ENCODE measurements at regions not wholly inside any gene's neighbourhood (a gene's known extent, or its start where the extent isn't known, plus 50 kb on each side); places are given as distances from the start of the nearest gene placed in this dataset.

DNA sequence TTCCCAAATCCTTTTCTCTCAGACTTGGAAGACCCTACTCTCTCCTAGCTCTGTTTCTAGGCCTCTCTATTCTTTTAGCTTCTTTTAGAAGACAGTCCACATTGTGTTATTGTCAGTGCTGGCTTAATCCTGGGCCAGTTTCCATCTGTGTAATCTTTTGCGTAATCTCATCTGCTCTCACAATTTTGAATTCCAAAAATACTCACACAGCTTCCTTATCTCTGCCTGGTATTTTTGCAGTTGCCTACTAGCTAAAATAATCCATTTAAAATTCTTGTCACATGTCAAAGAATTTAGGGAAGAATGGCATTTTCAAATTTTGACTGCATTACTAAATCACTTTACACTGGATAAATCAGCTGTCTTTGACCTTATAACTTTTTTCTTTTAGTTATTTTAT is 200.6 kb upstream of the MEX3C start:
- DNase-seq (ENCODE audit: low read depth in 3 of 3): no peak

DNA sequence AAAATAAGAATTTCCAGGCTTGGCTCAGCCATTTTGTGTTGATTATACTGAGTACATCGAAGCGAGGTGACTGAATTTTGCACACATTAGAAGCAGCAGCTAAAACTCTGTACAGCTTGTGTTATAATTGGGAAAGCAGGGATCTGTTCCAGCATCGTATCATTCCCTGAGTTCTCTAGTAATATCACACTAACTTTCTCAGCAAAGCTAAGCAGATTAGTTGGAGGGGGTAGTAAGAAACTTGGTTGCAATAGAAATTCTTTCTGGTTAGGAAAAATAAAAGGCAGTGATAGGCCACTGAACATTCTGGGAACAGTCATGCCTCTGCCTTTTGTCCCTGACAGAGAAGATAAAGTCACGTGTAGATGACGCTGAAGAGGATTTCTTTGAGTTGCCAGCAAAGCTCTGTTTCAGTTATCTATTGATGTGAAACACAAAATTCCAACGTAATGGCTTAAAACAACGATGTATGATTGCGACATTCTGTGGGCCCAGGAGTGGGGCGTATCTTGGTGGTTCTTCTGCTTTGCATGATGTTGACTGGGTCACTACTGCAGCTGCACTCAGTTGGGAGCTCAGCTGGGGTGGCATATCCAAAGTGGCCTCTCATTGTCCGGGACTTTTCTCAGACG is 202.1 kb upstream of the MEX3C start:
- no peak for DNase-seq (ENCODE audit: low read depth in 3 of 3)

DNA sequence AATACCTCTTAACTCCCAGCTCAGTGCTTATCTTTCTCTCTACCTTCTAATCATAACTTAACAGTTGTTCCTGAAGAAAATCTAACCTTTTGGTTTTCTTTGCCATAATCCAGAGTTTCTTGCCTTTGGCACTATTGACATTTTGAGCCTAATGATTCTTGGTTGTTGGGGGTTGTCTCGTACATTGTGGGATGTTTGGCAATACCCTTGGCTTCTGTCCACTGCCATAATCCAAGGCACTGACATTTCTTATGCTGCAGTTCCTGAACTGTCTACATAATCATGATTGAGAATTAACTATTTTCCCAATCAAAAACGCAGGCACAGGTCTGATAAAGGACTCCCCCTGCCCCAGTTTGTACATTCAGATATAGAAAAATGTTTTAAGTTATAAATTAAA is 203.2 kb upstream of the MEX3C start:
- no peak for DNase-seq (ENCODE audit: low read depth in 3 of 3)

DNA sequence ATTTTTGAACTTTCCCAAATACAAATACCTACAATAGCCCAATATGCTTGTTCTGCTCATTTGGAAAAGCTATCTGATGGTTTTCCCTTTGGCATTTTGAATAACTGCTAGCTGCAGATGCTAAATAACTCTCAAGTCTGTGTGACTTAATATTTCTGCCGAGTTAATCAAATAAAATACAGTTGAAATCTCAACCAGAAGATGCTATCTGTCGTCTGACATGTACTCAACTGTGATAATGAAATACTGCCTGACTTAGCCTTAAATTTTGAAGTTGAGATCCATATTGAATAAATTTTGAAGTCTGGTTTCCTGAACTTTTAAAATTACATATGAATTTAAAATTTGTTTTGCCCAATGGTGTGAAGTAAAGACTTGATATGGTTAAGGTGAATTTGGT is 204.4 kb upstream of the MEX3C start:
- DNase-seq (ENCODE audit: low read depth in 3 of 3): no peak

DNA sequence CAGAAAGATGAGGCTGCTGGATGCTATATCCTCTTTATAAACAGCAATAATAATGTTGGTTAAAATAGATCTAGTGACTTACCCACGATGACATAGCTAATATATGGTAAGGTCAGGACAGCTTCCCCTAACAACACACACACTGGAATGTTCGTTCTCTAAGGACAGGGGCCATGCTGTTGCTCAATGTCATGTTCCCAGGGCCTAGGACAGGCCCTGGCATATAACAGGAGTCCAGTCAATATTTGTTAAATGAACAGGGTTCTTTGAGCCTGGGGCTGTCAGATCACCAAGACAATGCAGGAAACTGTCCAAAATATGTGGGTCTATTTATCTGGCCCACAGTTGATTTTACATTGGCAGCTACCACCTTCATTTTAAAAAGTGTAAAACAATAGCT is 207.1 kb upstream of the MEX3C start:
- DNase-seq (ENCODE audit: low read depth in 3 of 3): no peak

DNA sequence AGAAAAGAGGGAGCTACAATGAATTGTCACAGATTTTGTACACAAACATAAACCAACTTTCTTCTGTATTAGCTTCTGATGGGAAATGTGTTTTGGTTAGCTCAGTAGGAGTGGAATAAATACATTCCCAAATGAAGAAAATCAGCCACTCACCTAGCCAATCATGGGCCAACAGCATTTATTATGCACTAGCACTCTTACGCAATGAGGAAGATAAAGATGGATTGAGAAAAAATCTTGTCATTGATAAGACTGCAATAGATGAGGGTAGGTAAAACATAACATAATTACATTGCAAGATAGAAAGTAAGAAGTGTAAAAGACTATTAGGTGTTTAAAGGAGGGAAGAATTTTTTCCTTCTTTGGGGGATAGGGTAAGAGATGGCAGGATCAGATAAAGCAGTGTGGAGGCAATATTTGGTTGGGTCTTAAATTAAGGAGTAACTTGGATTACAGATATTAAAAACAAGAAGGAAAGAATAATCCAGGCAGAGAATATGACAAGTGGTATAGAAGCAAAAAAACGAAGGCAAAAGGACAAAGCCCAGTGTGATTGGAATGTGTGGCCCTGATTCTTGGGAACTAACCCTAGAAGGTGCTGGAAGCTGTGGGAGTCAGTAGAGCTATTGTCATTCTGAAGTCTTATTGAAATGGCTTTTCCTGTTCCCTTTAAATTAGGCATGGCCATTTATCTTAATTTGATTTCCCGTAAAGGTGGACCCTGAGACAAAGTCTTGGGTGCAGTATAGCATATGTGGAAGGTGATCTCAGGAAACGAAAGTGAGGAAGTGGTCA is 208.4 kb upstream of the MEX3C start:
- no peak for DNase-seq (ENCODE audit: low read depth in 3 of 3)

DNA sequence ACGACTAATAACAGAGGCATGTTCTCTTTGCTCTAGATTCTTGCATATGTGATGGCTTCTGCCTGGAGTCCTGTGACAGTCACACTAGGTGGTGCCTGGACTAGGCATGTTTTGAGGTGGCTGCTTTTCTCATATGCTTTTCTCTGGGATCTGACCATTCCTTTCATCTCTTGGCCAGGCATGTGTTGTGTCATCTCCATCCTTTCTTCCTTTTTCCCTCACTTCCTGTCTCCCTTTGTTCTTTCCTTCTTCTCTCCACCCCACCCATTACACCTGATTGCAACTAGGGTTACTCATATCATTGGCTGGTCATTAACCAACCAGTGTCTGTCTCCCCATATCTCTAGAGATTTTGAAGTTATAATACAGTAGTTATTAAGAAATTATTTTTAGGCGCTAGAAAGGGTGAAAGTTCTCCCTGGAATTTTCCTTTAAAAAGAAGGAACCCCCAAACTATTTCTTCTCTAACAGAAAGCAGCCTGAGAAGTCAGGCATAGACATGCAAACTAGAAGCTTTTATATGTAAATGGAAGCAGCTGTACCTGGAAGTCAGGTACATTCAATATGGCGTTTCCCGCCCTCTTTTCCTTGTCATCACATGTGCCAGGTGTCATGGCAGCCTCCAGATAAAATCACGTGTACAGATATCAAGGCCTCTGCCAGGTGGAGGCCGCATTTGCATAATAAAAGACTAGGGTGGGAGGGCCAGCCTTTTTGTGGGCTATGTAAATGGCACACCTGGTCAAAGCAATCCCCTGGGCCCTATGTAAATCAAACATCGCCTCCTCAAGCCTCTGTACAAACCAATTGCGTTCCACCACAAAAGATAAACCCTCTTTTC is 220.4 kb upstream of the MEX3C start:
- no peak for DNase-seq (ENCODE audit: low read depth in 3 of 3)

DNA sequence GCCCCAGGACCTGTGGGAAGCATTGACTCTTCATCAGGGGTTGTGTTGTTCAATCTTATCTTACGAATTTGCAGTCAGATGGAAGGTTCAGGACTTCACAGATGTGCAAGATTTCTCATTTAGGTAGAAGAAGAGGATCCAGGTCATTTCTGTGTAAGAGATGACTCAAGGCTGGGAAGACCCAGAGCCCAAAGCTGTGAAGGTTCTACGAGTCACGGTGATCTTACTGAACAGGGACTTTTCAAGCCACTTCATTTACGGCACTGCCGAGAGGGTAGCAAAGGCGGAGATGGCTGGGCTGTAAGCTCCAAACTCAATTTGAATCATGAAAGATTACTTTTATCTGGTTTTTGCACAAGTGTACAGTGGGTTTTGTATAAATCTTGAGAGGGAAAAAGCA is 228.0 kb upstream of the MEX3C start:
- DNase-seq (ENCODE audit: low read depth in 3 of 3): no peak

DNA sequence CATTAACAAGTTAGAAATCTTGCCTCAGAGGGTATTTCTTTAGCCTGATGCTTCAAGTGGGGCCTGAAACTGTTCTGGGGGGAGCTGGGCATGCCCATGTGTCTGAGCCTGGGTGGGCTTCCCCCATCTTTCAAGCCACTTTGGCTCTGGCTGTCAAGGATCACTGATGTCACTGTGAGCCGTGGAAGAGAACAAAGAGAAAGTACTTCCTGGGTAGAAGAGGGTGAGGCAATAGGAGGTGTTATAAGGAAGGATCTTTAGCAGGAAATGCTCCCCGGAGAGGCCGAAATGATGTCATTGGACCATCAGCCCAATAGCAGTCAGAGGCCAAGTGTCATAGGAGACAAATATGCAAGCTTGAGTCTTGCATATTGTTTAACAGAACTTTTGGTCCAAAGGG is 228.4 kb upstream of the MEX3C start:
- no peak for DNase-seq (ENCODE audit: low read depth in 3 of 3)

DNA sequence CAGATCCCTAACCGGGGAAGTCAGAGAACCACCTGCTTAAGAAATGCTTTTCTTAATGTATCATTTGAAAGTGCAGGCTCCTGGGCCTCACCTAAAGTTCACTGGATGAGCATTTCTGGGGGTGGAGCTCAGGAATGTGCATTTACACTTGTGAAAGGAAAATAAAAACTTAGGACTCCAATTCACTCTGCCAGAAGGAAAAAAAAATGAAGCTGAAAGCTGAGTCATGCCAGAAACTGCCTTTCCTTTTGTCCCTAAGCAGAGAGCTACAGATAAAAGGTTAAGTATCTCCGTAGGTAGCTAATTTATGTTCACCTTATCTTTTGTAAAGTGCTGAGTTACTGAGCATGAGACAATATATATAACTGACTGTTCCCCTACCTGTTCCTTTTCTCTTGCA is 229.5 kb upstream of the MEX3C start:
- no peak for DNase-seq (ENCODE audit: low read depth in 3 of 3)

DNA sequence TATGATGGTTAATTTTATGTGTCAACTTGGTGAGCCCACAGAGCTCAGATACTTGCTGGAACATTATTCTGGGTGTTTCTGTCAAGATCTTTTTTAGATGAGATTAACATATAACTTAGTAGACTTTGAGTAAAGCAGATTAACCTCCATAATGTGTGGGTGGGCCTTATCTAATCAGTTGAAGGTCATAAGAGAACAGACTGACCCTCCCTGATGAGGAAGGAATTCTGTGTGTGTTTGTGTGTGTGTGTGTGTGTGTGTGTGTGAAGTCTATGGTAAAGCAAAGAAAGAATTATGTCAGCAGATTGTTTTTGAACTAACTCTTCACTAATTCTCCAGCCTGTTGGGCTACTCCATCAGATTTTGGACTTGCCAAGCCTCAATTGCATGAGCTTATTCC is 232.2 kb upstream of the MEX3C start:
- no peak for DNase-seq (ENCODE audit: low read depth in 3 of 3)

DNA sequence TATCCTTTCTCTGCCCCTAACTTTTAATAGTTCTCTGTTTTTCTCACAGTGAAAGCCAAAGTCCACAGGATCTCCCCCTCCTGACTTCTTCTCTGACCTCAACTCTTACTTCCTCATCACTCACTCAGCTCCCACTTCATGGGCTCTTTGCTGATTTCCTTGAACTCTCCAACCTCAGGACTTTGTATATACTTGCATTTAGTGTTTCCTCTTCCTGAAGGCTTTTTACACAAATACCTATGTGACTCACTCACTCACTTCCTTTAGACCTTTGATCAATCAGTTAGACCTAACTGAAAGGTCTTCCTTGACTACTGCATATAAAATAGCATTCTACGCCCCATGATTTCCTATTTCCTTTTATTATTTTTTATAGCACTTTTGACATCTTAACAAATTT is 233.1 kb upstream of the MEX3C start:
- no peak for DNase-seq (ENCODE audit: low read depth in 3 of 3)

DNA sequence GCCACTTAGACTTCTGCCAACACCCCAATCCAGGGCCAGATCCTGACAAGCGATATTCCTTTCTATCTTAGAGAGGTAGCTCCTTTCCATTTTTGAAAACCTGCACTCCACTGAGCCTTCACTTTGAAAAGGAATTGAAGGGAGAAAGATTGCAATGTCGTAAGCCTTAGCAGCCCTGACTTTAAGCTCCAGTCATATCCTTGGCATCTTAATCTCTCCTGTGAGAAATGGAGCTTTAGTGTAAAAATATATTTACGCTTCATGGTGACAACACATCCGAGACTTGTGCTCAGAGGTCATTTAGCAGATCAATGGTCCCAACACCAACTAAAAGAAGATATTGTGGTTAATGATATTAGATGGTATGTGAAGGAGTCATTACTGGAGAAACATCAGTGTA is 235.8 kb upstream of the MEX3C start:
- DNase-seq (ENCODE audit: low read depth in 3 of 3): no peak

DNA sequence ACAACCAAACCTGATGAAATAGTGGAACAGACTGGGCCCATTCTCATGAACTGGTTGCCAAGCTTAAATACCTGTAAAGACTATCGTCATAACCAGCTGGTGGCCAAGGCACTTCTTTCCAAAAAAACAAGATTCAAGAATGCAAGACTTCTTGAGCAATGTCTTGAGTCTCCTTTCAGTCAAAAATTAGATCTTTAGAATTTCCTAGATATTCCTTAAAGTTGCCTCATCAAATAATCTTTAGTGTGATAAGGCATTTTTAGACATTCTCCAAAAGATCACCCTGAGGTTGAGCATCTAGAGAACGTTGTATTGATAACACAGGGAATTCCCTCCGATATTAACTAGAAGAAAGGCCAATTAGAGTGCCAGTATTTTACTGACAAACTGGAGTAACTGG is 236.4 kb upstream of the MEX3C start:
- no peak for DNase-seq (ENCODE audit: low read depth in 3 of 3)

DNA sequence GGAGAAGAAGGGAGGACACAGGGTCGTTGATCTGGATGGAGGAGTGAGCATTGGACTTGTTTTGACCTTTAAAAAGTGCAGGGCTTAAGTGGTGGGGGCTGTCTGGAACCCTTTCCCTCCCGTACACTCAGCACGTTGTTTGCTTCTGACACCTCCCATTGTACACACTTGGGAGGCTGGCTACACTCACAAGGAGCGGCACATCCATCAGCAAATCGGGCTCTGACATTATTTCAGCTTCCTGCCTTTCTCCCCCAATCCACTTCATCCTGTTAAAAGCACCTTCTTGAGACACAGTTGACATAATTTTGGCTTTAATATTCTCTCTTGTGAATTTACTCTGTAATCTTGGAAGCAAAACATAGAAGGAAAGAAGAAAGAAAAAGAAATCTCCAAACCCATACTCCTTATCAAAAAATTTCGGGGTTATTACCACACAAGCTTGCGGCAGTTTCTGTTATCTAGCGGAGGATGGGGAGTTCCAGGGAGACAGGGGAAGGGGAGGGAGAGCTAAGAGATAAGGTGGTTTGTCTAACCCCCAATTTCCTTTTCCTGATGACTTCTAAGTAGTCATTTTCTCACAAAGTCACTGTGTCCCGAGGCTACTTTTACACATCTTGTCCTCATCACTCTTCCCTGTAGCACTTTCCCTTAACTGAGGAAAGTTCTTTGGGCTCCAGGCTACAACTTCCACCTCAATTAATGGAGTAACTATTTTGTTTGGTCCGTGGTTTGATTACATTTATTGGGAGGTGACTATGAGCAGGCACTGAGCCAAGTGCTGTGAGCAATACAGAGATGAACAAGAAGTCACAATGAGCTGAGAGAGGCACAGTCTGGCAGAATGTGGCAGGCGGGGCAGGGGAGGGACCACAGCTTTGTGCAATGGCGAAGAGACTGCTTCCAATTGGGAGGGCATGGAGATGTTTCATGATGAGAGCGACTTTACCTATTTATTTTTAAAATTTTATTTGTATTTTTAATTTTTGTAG is 240.1 kb upstream of the MEX3C start:
- no peak for DNase-seq (ENCODE audit: low read depth in 3 of 3)

DNA sequence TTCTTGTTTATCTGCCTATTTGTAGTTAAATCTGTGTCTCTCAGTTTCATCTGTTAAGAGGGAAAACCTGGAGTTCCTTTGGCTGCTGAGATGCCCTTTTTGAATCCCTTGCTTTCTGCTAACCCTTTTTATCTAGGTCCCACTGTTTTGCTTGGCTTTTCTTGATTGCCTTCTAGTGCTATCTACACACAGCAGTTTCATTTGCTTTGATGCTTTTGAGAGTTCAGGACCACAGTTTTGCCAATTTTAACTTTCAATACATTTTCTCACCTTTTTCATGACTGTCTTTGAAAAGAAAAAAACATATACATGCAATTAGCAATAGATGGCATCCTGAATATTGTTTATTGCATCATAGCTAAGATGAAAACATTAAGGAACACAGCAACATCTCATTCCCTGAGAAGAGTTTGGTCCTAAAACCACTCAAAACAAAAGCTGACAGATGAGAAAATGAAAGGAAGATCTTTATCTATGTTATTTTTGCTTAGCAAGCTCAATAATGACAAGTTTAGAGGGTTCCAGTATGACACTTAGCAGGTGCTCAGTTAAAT is 241.4 kb upstream of the MEX3C start:
- DNase-seq (ENCODE audit: low read depth in 3 of 3): no peak

DNA sequence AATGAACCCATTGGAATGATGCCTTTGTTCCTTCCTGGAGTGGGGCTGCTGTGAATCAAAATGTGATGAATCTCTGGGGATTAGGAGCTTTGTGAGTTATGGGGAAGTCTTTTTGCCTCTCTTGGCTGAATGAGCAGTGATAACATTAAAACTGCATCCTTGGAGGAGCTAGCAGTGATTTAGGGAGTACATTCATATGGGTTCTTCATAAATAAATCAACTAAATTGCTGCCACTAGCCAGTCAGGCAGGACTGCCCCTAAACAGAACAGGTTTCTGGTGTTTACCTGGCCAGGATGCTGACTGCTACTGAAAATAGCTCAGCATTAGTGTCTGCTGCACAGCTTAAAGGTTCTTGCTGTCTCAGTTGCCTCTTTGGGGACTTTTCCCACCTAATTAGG is 244.5 kb upstream of the MEX3C start:
- DNase-seq (ENCODE audit: low read depth in 3 of 3): no peak

DNA sequence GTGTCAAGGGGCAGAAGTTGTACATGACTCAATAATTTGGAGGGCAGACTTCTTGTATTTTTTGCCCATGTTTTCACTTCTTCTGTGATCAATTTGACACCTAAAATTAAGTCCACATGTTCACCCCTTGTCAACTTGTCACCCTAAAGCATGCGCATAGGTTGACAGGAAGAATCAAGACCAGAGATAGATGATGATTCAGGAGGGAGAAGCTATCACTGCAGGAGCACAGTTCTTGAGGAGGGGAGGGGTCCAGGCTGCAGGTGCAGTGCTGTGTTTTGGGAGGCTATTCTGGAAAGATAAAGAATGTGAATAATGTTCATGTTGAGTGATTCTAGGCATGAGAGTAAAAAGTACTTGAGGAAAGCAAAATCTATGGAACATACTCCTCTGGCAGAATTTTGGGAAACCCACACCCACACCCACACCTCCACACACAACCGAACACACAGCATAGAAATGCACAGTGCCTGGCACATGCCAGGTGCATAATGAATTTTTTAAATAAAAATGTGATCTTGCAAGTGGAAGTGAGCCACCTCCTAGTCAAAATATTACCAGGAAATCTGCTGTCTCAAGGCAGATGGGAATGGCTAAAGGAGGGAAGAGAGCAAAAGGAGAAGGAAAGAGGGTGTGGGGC is 249.2 kb upstream of the MEX3C start:
- DNase-seq (ENCODE audit: low read depth in 3 of 3): no peak

DNA sequence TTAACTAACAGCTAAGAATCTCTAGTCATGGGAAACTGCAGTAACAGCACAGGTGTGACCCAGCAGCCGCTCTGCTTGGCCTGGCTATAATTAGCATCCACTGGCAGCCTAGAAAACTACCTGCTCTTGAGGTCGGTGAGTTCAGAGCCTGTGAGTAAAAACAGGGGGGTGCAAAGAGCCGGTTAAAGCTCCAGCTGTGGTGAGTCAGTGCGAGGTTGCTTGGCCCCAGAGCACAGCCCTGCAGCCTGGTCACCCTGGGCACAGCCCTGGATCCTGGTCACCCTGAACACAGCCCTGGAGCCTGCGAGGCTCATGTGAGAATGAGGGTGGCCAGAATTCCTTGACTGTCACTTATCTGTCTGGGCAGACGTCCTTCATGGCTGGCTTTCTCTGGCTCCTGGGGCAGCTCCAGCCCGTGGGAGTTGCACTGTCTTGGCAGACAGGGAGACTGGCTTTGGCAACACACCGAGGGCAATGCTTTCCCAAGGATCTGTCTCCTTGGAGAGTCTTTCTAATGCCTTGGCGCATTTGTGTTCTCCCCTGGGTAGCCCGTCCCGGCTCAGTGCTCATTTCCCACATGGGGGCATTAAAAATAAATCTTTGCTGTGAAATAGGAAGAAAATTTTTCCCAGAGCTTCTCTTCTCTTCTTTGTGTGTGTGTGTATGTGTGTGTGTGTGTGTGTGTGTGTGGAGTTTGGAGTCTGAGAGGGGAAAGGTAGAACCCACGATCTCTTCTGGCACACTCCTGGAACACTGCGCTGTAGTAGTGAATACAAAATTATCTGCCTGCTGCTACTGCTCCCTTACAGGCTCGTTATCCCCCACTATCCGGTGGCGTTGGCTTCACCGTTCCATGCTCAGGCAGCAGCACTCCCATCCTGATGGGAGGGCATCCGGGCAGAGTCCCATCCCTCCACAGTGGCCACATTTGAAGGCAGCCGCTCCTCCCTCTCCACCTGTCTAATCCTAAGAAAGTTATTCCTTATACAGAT is 250.2 kb upstream of the MEX3C start:
- no peak for DNase-seq (ENCODE audit: low read depth in 3 of 3)

DNA sequence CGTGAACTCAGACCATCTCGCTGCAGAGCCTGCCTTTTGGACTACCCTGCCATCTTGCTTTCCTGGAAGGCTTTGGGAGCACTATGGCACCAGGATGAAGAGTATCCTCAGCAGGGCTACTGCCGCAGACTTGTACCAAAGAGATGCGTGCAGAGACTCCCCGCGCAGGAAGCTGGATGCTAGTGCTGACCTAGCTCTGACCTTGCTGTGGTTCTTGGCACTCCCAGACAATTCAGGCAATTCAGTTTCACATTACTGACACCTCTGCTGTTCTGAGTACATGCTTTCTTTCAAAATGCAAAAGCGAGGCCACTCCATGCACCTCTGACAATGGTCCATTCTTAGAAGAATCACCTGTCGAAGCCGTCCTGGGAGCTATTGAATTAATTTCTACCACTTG is 251.5 kb upstream of the MEX3C start:
- DNase-seq (ENCODE audit: low read depth in 3 of 3): no peak
